ENCODE measurements at regions not wholly inside any gene's neighbourhood (a gene's known extent, or its start where the extent isn't known, plus 50 kb on each side); places are given as distances from the start of the nearest gene placed in this dataset.

GRCh38 chr5:160175438-160176218 lies 53.7 kb upstream of the FABP6 start:
- peaks cover 21% of the 10 kb centered on the region for H3K4me1 ChIP-seq (ENCODE audit: control insufficient read depth, insufficient read depth, low read length)
- no peaks in the 10 kb centered on the region for H3K27me3 ChIP-seq (ENCODE audit: control insufficient read depth, insufficient read depth, low read length)
- H3K36me3 ChIP-seq (ENCODE audit: insufficient read depth, low read length), result no peaks in the 10 kb centered on the region
- no peaks in the 10 kb centered on the region for H3K9me3 ChIP-seq (replicated peaks; ENCODE audit: low read length)
- peak overlapping the region; percentile 80 for H3K9ac ChIP-seq (ENCODE audit: low read depth, low read length)
- peak overlapping the region; percentile 65 for H3K4me3 ChIP-seq (ENCODE audit: low read length)
- H3K4me2 ChIP-seq (ENCODE audit: low read length), result peak overlapping the region; percentile 84

- peaks cover 20% of the 10 kb centered on the region for H3K4me1 ChIP-seq (ENCODE audit: control insufficient read depth, insufficient read depth, low read length)
- peak overlapping the region; percentile 65 for H3K4me3 ChIP-seq (ENCODE audit: low read length)
- no peaks in the 10 kb centered on the region for H3K36me3 ChIP-seq (ENCODE audit: insufficient read depth, low read length)
- peak overlapping the region; percentile 80 for H3K9ac ChIP-seq (ENCODE audit: low read depth, low read length)
- no peaks in the 10 kb centered on the region for H3K9me3 ChIP-seq (replicated peaks; ENCODE audit: low read length)
- no peaks in the 10 kb centered on the region for H3K27me3 ChIP-seq (ENCODE audit: control insufficient read depth, insufficient read depth, low read length)
- H3K4me2 ChIP-seq (ENCODE audit: low read length), result peak overlapping the region; percentile 84
Measured at GRCh38 chr5:160174780-160175437, 54.4 kb upstream of the FABP6 start.

- H3K9me3 ChIP-seq (replicated peaks; ENCODE audit: low read length), result no peaks in the 10 kb centered on the region
- no peak overlapping the region for H3K9ac ChIP-seq (ENCODE audit: low read depth, low read length)
- H3K4me3 ChIP-seq (ENCODE audit: low read length), result no peak overlapping the region
- no peaks in the 10 kb centered on the region for H3K36me3 ChIP-seq (ENCODE audit: insufficient read depth, low read length)
- no peak overlapping the region for H3K4me2 ChIP-seq (ENCODE audit: low read length)
- no peaks in the 10 kb centered on the region for H3K27me3 ChIP-seq (ENCODE audit: control insufficient read depth, insufficient read depth, low read length)
- H3K4me1 ChIP-seq (ENCODE audit: control insufficient read depth, insufficient read depth, low read length), result peaks cover 26% of the 10 kb centered on the region
Measured at GRCh38 chr5:160174290-160174689, 55.0 kb upstream of the FABP6 start.

- H3K4me2 ChIP-seq (ENCODE audit: low read length), result no peak overlapping the region
- H3K9me3 ChIP-seq (replicated peaks; ENCODE audit: low read length), result no peaks in the 10 kb centered on the region
- no peak overlapping the region for H3K4me3 ChIP-seq (ENCODE audit: low read length)
- no peak overlapping the region for H3K9ac ChIP-seq (ENCODE audit: low read depth, low read length)
- peaks cover 40% of the 10 kb centered on the region for H3K4me1 ChIP-seq (ENCODE audit: control insufficient read depth, insufficient read depth, low read length)
- no peaks in the 10 kb centered on the region for H3K27me3 ChIP-seq (ENCODE audit: control insufficient read depth, insufficient read depth, low read length)
- no peaks in the 10 kb centered on the region for H3K36me3 ChIP-seq (ENCODE audit: insufficient read depth, low read length)
Measured at GRCh38 chr5:160171666-160172065, 52.4 kb upstream of the PWWP2A start.

DNA sequence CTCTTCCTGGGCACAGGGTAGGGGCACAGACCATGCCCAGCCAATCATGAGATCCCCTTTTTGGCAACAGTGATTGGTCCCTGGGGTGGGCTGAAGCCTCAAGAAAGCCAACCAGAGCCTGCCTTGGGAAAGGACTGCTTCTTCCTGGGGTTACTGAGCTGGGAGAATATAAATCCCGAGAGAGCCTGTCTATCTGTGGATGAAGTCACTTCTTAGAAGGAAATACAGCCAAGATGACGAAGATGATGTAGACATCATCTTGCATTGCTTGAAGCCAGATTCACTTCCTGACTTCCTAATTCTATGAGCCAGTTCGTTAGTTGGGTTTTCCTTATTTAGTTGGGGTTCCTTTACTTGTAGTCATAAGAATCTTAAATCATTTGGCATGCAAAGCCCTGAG lies 50.1 kb upstream of the PWWP2A start:
- peak overlapping the region; percentile 62 for H3K9ac ChIP-seq (ENCODE audit: low read depth, low read length)
- H3K27me3 ChIP-seq (ENCODE audit: control insufficient read depth, insufficient read depth, low read length), result no peaks in the 10 kb centered on the region
- no peaks in the 10 kb centered on the region for H3K36me3 ChIP-seq (ENCODE audit: insufficient read depth, low read length)
- peaks cover 44% of the 10 kb centered on the region for H3K4me1 ChIP-seq (ENCODE audit: control insufficient read depth, insufficient read depth, low read length)
- no peak overlapping the region for H3K4me3 ChIP-seq (ENCODE audit: low read length)
- H3K4me2 ChIP-seq (ENCODE audit: low read length), result peak overlapping the region; percentile 66
- H3K9me3 ChIP-seq (replicated peaks; ENCODE audit: low read length), result no peaks in the 10 kb centered on the region
